ACC112 (cell line): ENCODE measurements at regions not wholly inside any gene's neighbourhood (a gene's known extent, or its start where the extent isn't known, plus 50 kb on each side); places are given as distances from the start of the nearest gene placed in this dataset.

ENCODE experiments used
- H2AFZ ChIP-seq: fragments of 200-600 bp; sonication (generic); one replicate; pipeline ENCODE4 v1.6.0; 2017; ENCODE audit warnings: antibody characterized with exemption, low read length; ENCODE audit not compliant: unreplicated experiment
- H3K27ac ChIP-seq: fragments of 200-600 bp; sonication (generic); 2 replicates; pipeline ENCODE4 v1.5.1; 2014; ENCODE audit warnings: low read depth, mild to moderate bottlenecking, antibody characterized with exemption, low read length, moderate library complexity
- H3K27me3 ChIP-seq: fragments of 200-600 bp; sonication (generic); 2 replicates; pipeline ENCODE4 v1.6.1; 2014; ENCODE audit warnings: mild to moderate bottlenecking, antibody characterized with exemption, low read length, moderate library complexity, mixed read lengths; ENCODE audit not compliant: insufficient read depth
- H3K36me3 ChIP-seq: fragments of 200-600 bp; sonication (generic); 2 replicates; pipeline ENCODE4 v1.6.1; 2016; ENCODE audit warnings: mild to moderate bottlenecking, antibody characterized with exemption, low read length, moderate library complexity, mixed read lengths; ENCODE audit not compliant: insufficient read depth
- H3K4me1 ChIP-seq: fragments of 200-600 bp; sonication (generic); one replicate; pipeline ENCODE4 v1.6.1; 2016; ENCODE audit warnings: low read length, mixed read lengths; ENCODE audit not compliant: insufficient read depth, unreplicated experiment, control insufficient read depth
- H3K4me3 ChIP-seq: fragments of 200-600 bp; sonication (generic); 2 replicates; pipeline ENCODE4 v1.5.1; 2014; ENCODE audit warnings: mild to moderate bottlenecking, low read depth, low read length
- H3K79me2 ChIP-seq: fragments of 200-600 bp; sonication (generic); one replicate; pipeline ENCODE4 v1.6.0; 2016; ENCODE audit warnings: low read length; ENCODE audit not compliant: control insufficient read depth, unreplicated experiment, insufficient read depth

DNA sequence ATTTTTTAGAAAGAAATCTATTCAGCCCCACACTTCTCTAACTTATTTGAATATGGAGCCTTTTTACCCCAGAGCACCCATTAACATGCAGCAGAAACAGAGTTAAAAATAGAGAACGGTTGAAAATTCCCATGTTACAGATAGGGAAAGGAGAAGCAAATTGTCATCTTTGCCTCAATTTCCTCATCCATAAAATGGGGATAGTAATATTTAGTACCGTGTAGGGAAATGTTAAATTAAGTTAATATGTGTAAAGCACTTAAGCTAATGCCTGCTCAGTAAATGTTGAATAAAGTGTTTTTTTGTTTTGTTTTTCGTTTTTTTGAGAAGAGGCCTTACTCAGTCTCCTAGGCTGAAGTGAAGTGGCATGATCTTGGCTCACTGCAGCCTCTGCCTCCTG is 50.3 kb downstream of the NAV1 start:
- Histone ChIP-seq H3K79me2 (peaks cover 36% of the 10 kb centered on the region), H3K4me3 (no peak overlapping the region), H3K4me1 (peaks cover 49% of the 10 kb centered on the region), H3K27me3 (no peaks in the 10 kb centered on the region), H2AFZ (no peak overlapping the region), H3K36me3 (peaks cover 3% of the 10 kb centered on the region; the same call in 1 of the 2 replicates), H3K27ac (no peak overlapping the region)

DNA sequence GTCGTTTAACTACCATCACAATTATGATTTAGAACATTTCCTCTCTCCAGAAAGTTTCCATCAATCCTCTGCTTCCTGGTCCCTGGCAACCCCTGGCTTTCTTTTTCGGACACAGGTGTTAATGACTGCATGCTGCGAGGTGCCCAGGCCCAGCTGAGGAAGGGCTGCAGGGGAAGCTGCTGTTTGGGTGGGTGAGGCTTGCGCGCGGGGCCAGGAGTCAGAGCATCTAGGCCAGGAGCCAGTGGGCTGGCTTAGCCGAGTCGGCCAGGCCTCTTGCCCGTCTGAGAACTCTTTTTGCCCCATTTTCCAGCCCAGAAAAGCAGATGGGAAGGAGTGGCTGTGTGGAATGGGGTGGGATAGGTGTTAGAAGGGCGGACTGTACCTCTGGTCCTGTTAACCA is 51.5 kb downstream of the NAV1 start:
- Histone ChIP-seq H3K27me3 (no peaks in the 10 kb centered on the region), H3K4me1 (peaks cover 45% of the 10 kb centered on the region), H3K79me2 (peaks cover 44% of the 10 kb centered on the region), H3K27ac (no peak overlapping the region), H3K36me3 (peaks cover 3% of the 10 kb centered on the region; the same call in 1 of the 2 replicates), H3K4me3 (no peak overlapping the region), H2AFZ (no peak overlapping the region)

DNA sequence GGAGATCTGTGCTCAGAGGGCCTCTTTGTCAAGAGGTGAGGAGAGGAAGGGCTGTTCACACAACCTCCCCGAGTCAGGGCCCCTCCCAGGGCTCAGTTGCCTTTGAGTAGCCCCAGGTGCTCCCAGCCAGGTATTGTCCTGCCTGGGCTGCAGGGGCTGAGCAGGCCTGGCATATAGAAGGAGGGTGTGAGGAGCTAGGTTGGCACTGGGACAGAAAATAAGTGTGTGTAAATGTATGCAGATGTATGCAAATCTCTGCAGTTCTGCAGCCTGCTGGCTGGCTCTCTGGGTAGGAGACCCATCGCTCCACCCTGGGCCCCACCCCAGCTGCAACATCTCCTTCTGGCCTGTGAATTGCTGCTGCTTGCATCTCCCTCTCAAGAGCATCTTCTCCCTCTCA is 52.4 kb downstream of the NAV1 start:
- Histone ChIP-seq H3K4me3 (no peak overlapping the region), H3K79me2 (peaks cover 48% of the 10 kb centered on the region), H3K4me1 (peaks cover 36% of the 10 kb centered on the region), H3K36me3 (peaks cover 10% of the 10 kb centered on the region), H2AFZ (no peak overlapping the region), H3K27ac (no peak overlapping the region), H3K27me3 (no peaks in the 10 kb centered on the region)

DNA sequence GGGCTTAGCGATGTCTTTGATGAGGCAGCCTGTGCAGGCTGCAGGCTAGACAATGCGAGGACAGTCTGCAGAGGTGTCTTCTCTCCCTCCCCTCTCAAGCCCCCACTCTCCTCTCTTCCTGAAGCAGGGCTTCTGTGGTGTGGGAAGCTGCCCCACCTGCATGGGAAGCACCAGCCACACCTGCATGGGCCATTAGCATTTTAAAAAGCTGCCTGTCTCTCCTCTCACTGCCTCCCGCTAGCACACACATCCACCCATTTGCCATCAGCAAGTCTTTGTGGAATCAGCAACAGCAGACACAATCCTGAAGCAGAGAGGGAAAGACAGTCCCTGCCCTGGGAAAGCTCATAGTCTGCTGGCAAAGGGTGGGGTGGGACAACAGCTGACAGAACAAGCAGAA is 53.1 kb downstream of the NAV1 start:
- Histone ChIP-seq H3K27ac (peak overlapping the region; percentile 94; the same call in 1 of the 2 replicates), H3K4me3 (no peak overlapping the region), H3K4me1 (peaks cover 33% of the 10 kb centered on the region)

DNA sequence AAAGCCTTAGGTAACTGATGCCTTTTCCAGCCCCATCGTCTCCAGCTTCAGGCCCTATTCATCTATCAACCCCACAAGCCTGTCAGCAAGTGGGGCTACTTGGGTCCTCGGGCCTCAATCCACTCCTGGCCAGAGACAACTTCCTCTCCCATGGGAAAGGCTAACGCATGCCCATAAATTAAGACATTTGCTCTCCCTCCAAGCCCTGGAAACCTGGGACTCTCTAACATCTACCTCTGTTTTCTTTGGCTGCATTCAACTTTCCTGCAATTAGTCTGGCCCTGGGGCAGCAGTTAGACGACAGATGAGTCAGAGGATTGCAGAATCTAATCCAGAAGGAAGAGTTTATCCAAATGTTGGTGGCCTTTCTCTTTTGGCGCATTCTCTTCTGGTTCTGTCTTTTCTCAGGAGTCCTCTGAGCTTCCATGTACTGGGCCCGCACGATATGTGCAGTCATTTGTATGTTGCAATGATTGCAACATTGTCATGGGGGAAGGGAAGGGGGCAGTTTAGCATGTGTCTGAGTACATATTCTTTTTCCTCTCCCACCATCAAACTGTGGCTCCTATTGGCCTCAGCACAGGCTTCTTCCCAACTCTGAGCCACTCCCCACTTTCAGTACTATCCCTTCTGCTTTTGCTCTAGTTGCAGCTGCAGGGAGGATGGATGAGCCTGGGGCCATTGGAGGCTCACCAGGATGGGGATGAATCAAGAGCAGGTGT is 54.4 kb downstream of the NAV1 start:
- peak overlapping the region; percentile 94 for H3K27ac ChIP-seq

More for the DNA sequence above, 53.1 kb downstream of the NAV1 start:
- Histone ChIP-seq H3K27me3 (no peaks in the 10 kb centered on the region), H2AFZ (no peak overlapping the region), H3K36me3 (peaks cover 13% of the 10 kb centered on the region), H3K79me2 (peaks cover 46% of the 10 kb centered on the region)

DNA sequence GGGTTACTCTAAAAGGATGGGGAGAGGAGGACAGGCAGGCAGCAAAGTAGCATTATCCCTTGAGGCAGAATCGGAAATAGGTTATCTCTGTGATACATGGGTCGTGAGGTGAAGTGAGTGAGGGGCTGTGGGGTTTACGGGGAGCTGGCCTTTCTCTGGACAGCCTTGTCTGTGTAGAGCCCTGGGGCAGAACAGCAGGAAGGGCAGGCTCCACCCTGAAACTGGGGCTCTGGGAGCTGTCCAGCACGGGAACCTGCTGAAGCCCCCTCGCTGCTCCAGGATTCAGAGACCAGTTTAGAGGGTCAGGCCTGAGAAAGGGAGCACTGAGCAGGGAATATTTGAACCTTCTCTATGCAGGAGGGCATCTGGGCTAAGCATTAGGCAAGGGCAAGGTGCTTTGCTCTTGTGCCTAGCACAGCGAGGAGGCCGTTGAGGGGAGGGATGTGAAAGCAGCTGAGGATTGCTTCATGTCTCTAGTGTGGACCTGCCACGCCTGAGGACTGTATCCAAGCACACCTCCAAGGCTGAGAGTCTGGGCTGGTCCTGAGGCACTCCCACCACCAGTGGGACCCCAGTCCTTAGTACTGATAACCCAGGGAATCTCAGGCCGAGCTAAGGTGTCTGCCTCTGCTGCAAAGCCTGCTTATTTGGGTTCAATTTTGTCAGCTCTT is 55.8 kb downstream of the NAV1 start:
- Histone ChIP-seq H3K79me2 (peaks cover 62% of the 10 kb centered on the region), H2AFZ (no peak overlapping the region), H3K27ac (peak overlapping the region; percentile 94), H3K4me3 (no peak overlapping the region), H3K4me1 (peaks cover 44% of the 10 kb centered on the region), H3K36me3 (peaks cover 10% of the 10 kb centered on the region), H3K27me3 (no peaks in the 10 kb centered on the region)

More for the DNA sequence above, 54.4 kb downstream of the NAV1 start:
- no peak overlapping the region for H2AFZ ChIP-seq
- no peaks in the 10 kb centered on the region for H3K27me3 ChIP-seq
- H3K4me1 ChIP-seq: peaks cover 33% of the 10 kb centered on the region
- H3K4me3 ChIP-seq: peak overlapping the region; percentile 7; the same call in 1 of the 2 replicates
- H3K79me2 ChIP-seq: peaks cover 53% of the 10 kb centered on the region
- H3K36me3 ChIP-seq: peaks cover 10% of the 10 kb centered on the region

DNA sequence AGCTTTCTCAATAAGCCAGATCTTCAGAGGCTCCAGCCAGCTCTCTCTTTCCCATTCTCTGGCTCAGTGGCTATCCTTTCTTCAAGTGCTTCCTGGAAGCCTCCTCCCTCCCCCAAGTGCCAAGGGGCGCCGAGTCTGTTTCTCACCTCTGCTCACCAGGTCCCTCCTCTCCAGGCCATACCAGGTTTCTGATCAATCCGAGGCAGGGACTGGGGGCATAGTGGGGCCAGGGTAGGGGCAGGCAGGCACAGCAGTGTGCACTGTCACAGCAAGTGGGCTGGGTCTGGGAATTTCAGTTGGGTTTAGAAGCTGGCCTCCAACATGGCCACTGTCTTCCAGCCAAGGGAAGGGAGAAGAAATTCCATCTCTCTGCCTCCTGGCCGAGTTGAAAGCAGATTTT is 56.5 kb downstream of the NAV1 start:
- Histone ChIP-seq H3K36me3 (peaks cover 10% of the 10 kb centered on the region), H3K4me1 (peaks cover 51% of the 10 kb centered on the region), H3K27me3 (no peaks in the 10 kb centered on the region), H3K27ac (no peak overlapping the region), H3K4me3 (no peak overlapping the region), H2AFZ (no peak overlapping the region), H3K79me2 (peaks cover 66% of the 10 kb centered on the region)

DNA sequence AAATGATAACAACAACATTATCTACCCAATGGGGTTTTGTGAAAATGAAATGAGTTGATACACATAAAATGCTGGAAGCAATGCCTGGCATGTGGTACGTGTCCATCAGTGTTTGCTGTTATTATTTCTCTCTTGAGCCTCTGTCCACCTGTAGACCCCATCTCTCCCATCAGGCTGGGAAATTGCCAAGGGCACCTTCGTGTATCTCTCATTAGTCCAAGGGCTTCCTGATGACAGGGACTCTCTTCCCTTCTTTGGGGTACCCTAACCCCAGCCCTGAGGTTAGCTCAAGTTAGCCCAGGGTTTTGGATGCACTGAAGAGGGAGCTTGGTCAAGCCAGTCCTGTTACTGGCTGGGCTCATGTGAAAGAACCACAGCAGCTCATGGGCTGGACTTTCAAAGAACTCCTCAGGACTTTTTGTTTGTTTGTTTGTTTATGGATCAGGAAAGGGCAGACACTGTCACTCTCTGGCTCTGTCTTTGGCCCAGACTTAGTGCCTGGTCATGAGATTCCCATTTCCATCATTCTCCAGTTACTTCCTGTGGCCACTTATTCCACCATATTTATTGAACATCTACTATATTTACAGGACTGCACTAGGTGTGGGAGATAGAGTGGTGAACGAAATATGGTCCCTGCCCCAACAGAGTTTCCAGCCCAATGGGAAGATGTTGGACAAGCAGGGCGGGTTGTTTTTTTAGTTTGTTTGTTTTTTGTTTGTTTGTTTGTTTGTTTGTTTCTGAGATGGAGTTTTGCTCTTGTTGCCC is 57.4 kb downstream of the NAV1 start:
- Histone ChIP-seq H3K27ac (no peak overlapping the region), H2AFZ (no peak overlapping the region), H3K79me2 (peaks cover 75% of the 10 kb centered on the region), H3K4me3 (no peak overlapping the region), H3K4me1 (peaks cover 59% of the 10 kb centered on the region), H3K27me3 (no peaks in the 10 kb centered on the region), H3K36me3 (peaks cover 10% of the 10 kb centered on the region)

DNA sequence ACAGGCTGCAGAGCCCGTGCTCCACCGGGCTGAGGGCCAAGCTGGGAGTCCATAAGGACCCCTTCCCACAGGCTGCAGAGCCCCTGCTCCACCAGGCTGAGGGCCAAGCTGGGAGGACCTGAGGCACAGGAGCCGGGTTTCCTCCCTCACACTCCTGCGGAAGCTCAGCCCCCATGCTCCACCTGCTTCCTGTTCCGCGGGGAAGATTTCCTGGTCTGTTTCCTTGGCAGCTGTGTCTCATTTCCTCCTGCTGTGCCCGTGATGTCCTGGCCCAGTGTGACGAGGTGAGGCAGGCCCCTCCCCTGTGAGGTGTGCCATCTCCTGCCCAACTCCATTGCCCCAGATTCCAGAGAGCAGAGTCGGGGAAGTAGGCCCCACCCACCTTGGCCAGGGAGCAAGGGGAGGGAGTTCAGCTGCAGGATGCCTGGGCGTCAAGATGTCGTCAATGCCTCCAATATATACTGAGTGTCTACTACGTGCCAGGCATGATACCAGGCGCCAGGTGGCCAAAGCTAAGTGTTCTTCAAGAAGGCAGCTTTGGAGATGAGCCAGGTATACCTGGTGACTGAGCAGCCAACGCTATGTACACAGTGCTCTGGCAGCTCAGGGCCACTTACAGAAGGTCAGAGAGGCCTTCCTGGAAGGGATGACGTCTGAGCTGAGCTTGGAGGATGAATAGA is 58.8 kb downstream of the NAV1 start:
- peaks cover 10% of the 10 kb centered on the region for H3K36me3 ChIP-seq
- H2AFZ ChIP-seq: no peak overlapping the region
- peaks cover 62% of the 10 kb centered on the region for H3K4me1 ChIP-seq
- H3K27ac ChIP-seq: no peak overlapping the region
- no peaks in the 10 kb centered on the region for H3K27me3 ChIP-seq
- no peak overlapping the region for H3K4me3 ChIP-seq
- peaks cover 71% of the 10 kb centered on the region for H3K79me2 ChIP-seq

DNA sequence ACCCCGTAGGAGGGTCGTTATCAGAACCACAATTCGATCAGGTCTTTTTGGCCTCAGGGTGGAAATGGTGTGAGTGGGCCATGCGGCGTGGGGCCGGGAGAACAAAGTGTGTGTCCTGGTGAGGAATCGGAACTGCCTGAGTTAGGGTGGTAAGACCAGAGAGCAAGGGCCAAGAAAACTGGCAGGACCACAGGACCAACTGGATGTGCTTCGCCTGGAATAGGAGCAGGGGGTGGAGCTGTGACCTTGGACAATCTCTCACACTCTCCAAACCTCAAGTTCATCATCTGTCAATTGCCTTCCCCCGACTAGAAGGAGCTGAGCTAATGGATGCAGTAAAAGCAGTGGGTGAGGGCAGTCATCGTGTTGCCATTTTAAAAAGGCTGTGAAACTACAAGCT is 59.5 kb downstream of the NAV1 start:
- Histone ChIP-seq H3K27me3 (no peaks in the 10 kb centered on the region), H3K79me2 (peaks cover 76% of the 10 kb centered on the region), H3K27ac (no peak overlapping the region), H3K4me1 (peaks cover 62% of the 10 kb centered on the region), H2AFZ (no peak overlapping the region), H3K36me3 (peaks cover 10% of the 10 kb centered on the region), H3K4me3 (no peak overlapping the region)
